ENCODE measurements at regions not wholly inside any gene's neighbourhood (a gene's known extent, or its start where the extent isn't known, plus 50 kb on each side); places are given as distances from the start of the nearest gene placed in this dataset.

DNA sequence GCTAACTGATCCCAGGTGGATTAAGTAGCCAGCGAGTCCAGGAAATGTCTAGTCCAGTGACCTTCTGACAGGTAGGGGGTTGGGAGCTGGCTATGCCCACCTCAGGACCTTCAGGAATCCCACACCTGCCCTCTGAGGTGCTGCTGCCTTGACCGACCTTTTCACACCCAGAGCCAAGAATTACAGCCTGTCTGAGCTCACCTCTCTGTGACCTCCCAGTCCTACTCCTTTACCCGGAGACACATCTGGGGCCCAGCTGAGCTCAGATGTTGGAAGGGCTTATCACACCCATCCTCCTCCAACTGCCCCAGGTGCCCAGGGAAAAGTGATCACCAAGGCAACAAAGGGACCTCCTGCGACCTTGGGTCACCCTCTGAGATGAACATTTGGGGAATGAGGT, 413.3 kb upstream of the TNP1 start:
- Histone ChIP-seq H3K4me1 (ENCODE audit: insufficient read depth, low read length) (peaks cover 9% of the 10 kb centered on the region; the same call in 1 of the 2 replicates), H3K36me3 (ENCODE audit: insufficient read depth, low read length) (no peaks in the 10 kb centered on the region), H3K9ac (ENCODE audit: low read depth, low read length) (no peak overlapping the region), H3K9me3 (ENCODE audit: control insufficient read depth, insufficient read depth, low read length) (0 out of 2 replicates have a peak, but pooled peaks cover 4% of the 10 kb centered on the region)

- Histone ChIP-seq H3K36me3 (ENCODE audit: insufficient read depth, low read length) (no peaks in the 10 kb centered on the region), H3K9me3 (ENCODE audit: control insufficient read depth, insufficient read depth, low read length) (peaks cover 7% of the 10 kb centered on the region; the same call in 1 of the 2 replicates), H3K9ac (ENCODE audit: low read depth, low read length) (no peak overlapping the region), H3K4me1 (ENCODE audit: insufficient read depth, low read length) (peaks cover 9% of the 10 kb centered on the region; the same call in 1 of the 2 replicates)
Measured at GRCh38 chr2:217271813-217272212, 411.9 kb upstream of the TNP1 start.

GRCh38 chr2:217270485-217271121, 410.7 kb upstream of the TNP1 start:
- Histone ChIP-seq H3K9ac (ENCODE audit: low read depth, low read length) (no peak overlapping the region), H3K9me3 (ENCODE audit: control insufficient read depth, insufficient read depth, low read length) (peaks cover 9% of the 10 kb centered on the region; the same call in 1 of the 2 replicates), H3K36me3 (ENCODE audit: insufficient read depth, low read length) (no peaks in the 10 kb centered on the region), H3K4me1 (ENCODE audit: insufficient read depth, low read length) (peaks cover 9% of the 10 kb centered on the region; the same call in 1 of the 2 replicates)

GRCh38 chr2:217269701-217270484, 410.0 kb upstream of the TNP1 start:
- H3K9ac ChIP-seq (ENCODE audit: low read depth, low read length): no peak overlapping the region

GRCh38 chr2:217268978-217269377, 409.1 kb upstream of the TNP1 start:
- Histone ChIP-seq H3K9ac (ENCODE audit: low read depth, low read length) (no peak overlapping the region), H3K4me1 (ENCODE audit: insufficient read depth, low read length) (peaks cover 9% of the 10 kb centered on the region; the same call in 1 of the 2 replicates), H3K9me3 (ENCODE audit: control insufficient read depth, insufficient read depth, low read length) (peaks cover 9% of the 10 kb centered on the region; the same call in 1 of the 2 replicates), H3K36me3 (ENCODE audit: insufficient read depth, low read length) (no peaks in the 10 kb centered on the region)

More at GRCh38 chr2:217269701-217270484, 410.0 kb upstream of the TNP1 start:
- Histone ChIP-seq H3K36me3 (ENCODE audit: insufficient read depth, low read length) (no peaks in the 10 kb centered on the region), H3K4me1 (ENCODE audit: insufficient read depth, low read length) (peaks cover 9% of the 10 kb centered on the region; the same call in 1 of the 2 replicates), H3K9me3 (ENCODE audit: control insufficient read depth, insufficient read depth, low read length) (peaks cover 9% of the 10 kb centered on the region; the same call in 1 of the 2 replicates)

- peaks cover 9% of the 10 kb centered on the region; the same call in 1 of the 2 replicates for H3K9me3 ChIP-seq (ENCODE audit: control insufficient read depth, insufficient read depth, low read length)
- peaks cover 9% of the 10 kb centered on the region; the same call in 1 of the 2 replicates for H3K4me1 ChIP-seq (ENCODE audit: insufficient read depth, low read length)
- no peak overlapping the region for H3K9ac ChIP-seq (ENCODE audit: low read depth, low read length)
- no peaks in the 10 kb centered on the region for H3K36me3 ChIP-seq (ENCODE audit: insufficient read depth, low read length)
Measured at GRCh38 chr2:217267758-217268157, 407.9 kb upstream of the TNP1 start.

DNA sequence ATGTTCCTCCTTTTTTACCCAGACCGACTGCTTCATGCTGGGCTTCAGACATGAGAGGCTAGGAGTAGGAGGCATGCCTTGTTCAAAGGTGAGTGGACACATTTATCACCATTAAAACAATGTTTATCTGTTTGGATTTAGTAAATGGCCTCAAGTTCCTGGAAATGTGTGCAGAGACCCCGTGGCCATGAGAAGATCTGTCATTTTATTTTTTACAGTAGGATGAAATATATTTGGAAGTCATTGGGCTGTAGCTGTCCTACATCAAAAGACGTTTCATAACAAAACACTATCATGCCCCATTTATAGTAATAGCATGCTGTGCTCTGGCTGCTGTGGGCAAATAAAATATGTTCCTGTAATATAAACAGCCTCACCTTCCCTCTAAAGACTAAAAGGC, 403.9 kb upstream of the TNP1 start:
- Histone ChIP-seq H3K36me3 (ENCODE audit: insufficient read depth, low read length) (no peaks in the 10 kb centered on the region), H3K9ac (ENCODE audit: low read depth, low read length) (no peak overlapping the region), H3K4me1 (ENCODE audit: insufficient read depth, low read length) (no peaks in the 10 kb centered on the region)

GRCh38 chr2:217262911-217263310, 403.0 kb upstream of the TNP1 start:
- H3K36me3 ChIP-seq (ENCODE audit: insufficient read depth, low read length): no peaks in the 10 kb centered on the region
- H3K9ac ChIP-seq (ENCODE audit: low read depth, low read length): no peak overlapping the region
- peaks cover 6% of the 10 kb centered on the region; the same call in 1 of the 2 replicates for H3K9me3 ChIP-seq (ENCODE audit: control insufficient read depth, insufficient read depth, low read length)
- no peaks in the 10 kb centered on the region for H3K4me1 ChIP-seq (ENCODE audit: insufficient read depth, low read length)

More for the DNA sequence above, 403.9 kb upstream of the TNP1 start:
- peaks cover 11% of the 10 kb centered on the region; the same call in 1 of the 2 replicates for H3K9me3 ChIP-seq (ENCODE audit: control insufficient read depth, insufficient read depth, low read length)

DNA sequence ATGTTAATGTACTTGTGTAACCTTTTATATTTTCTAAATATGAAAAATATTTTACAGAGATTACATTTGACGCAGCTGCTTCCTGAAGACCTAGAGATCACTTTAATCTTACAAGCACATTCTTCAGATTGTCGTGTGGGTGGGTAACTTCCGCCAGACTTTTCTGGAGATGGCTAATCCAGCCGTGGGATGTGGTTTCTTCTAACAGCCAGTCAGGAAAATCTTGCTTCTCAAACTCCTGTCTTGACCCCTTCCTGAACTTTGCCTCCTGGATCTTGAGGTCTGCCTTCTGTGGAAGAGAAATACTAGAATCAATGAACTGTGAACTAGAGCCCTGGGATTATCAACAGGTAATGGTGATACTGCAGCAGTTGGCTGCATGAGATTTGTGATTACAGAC, 401.6 kb upstream of the TNP1 start:
- H3K36me3 ChIP-seq (ENCODE audit: insufficient read depth, low read length): no peaks in the 10 kb centered on the region

GRCh38 chr2:217260441-217261115, 400.7 kb upstream of the TNP1 start:
- Histone ChIP-seq H3K36me3 (ENCODE audit: insufficient read depth, low read length) (no peaks in the 10 kb centered on the region), H3K9me3 (ENCODE audit: control insufficient read depth, insufficient read depth, low read length) (0 out of 2 replicates have a peak, but pooled peaks cover 2% of the 10 kb centered on the region), H3K4me1 (ENCODE audit: insufficient read depth, low read length) (no peaks in the 10 kb centered on the region), H3K9ac (ENCODE audit: low read depth, low read length) (no peak overlapping the region)

More for the DNA sequence above, 401.6 kb upstream of the TNP1 start:
- Histone ChIP-seq H3K9ac (ENCODE audit: low read depth, low read length) (no peak overlapping the region), H3K9me3 (ENCODE audit: control insufficient read depth, insufficient read depth, low read length) (0 out of 2 replicates have a peak, but pooled peaks cover 2% of the 10 kb centered on the region), H3K4me1 (ENCODE audit: insufficient read depth, low read length) (no peaks in the 10 kb centered on the region)

- H3K4me1 ChIP-seq (ENCODE audit: insufficient read depth, low read length): no peaks in the 10 kb centered on the region
- no peak overlapping the region for H3K9ac ChIP-seq (ENCODE audit: low read depth, low read length)
- H3K9me3 ChIP-seq (ENCODE audit: control insufficient read depth, insufficient read depth, low read length): 0 out of 2 replicates have a peak, but pooled peaks cover 2% of the 10 kb centered on the region
- no peaks in the 10 kb centered on the region for H3K36me3 ChIP-seq (ENCODE audit: insufficient read depth, low read length)
Measured at GRCh38 chr2:217258170-217258569, 398.3 kb upstream of the TNP1 start.

- no peak overlapping the region for H3K9ac ChIP-seq (ENCODE audit: low read depth, low read length)
- no peaks in the 10 kb centered on the region for H3K9me3 ChIP-seq (ENCODE audit: control insufficient read depth, insufficient read depth, low read length)
- H3K36me3 ChIP-seq (ENCODE audit: insufficient read depth, low read length): no peaks in the 10 kb centered on the region
- no peaks in the 10 kb centered on the region for H3K4me1 ChIP-seq (ENCODE audit: insufficient read depth, low read length)
Measured at GRCh38 chr2:217256251-217256650, 396.4 kb upstream of the TNP1 start.

DNA sequence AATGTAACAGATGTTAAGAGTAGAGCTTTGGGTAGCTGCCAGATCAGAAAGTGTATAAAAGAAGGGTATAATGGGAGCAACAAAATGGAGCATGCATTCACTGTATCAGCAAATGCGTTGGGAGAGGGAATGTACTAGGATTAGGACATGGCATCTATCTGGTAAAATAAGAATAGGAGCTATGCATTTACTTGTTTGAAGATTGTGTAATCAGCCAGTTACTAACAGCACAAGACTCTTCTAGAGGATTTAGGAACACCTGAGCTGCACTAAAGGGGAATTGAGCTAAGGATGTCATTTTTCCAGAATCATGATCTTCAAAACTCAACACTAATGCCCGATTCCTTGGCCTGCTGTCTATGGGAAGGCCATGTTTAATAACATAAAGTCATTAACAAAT, 394.2 kb upstream of the TNP1 start:
- no peak overlapping the region for H3K9ac ChIP-seq (ENCODE audit: low read depth, low read length)
- H3K9me3 ChIP-seq (ENCODE audit: control insufficient read depth, insufficient read depth, low read length): no peaks in the 10 kb centered on the region
- H3K36me3 ChIP-seq (ENCODE audit: insufficient read depth, low read length): no peaks in the 10 kb centered on the region
- H3K4me1 ChIP-seq (ENCODE audit: insufficient read depth, low read length): no peaks in the 10 kb centered on the region

GRCh38 chr2:217252181-217252580, 392.3 kb upstream of the TNP1 start:
- H3K4me1 ChIP-seq (ENCODE audit: insufficient read depth, low read length): no peaks in the 10 kb centered on the region
- H3K36me3 ChIP-seq (ENCODE audit: insufficient read depth, low read length): no peaks in the 10 kb centered on the region
- H3K9me3 ChIP-seq (ENCODE audit: control insufficient read depth, insufficient read depth, low read length): no peaks in the 10 kb centered on the region

More at GRCh38 chr2:217252181-217252580, 392.3 kb upstream of the TNP1 start:
- H3K9ac ChIP-seq (ENCODE audit: low read depth, low read length): no peak overlapping the region
